H1 (cell line): ENCODE measurements at regions not wholly inside any gene's neighbourhood (a gene's known extent, or its start where the extent isn't known, plus 50 kb on each side); places are given as distances from the start of the nearest gene placed in this dataset.

Experiments used
- RNF2 ChIP-seq: fragments of 200-900, 300-1000 bp; sonication (generic); IDR thresholded peaks from 2 replicates; pipeline ENCODE4 v1.7.1; 2016; ENCODE audit warnings: borderline replicate concordance, low read depth, mild to moderate bottlenecking, antibody characterized with exemption, low read length; ENCODE audit not compliant: poor library complexity, severe bottlenecking; ENCODE audit errors: missing control alignments
- TF ChIP-seq, protein P1 (sequence below): fragments of 300-600 bp; sonication (generic); IDR thresholded peaks from 2 replicates; pipeline ENCODE4 v1.7.1; 2012; ENCODE audit warnings: low read length, moderate library complexity, mild to moderate bottlenecking, inconsistent platforms; ENCODE audit not compliant: insufficient replicate concordance

DNA sequence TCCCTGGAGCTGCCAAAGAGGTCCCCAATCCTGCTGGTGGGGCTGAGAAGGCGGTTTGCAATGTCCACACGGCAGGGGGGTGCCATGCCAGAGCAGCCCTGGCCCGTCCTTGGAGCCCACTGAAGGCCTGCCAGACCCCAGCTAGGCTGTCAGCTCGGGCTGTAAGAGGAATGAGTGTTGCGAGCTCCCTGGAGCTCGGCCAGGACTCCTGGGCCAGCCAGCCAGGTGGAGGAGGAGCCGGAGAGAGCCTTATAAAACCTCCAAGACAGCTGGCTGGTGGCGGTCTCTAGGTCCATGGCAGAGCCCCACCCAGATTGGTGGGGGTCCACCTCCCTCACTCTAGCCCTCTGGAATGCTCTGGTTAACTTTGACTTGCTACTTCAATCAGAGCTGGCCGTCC is 55.1 kb upstream of the CALN1 start (continued):
- TF ChIP-seq, protein P1, sequence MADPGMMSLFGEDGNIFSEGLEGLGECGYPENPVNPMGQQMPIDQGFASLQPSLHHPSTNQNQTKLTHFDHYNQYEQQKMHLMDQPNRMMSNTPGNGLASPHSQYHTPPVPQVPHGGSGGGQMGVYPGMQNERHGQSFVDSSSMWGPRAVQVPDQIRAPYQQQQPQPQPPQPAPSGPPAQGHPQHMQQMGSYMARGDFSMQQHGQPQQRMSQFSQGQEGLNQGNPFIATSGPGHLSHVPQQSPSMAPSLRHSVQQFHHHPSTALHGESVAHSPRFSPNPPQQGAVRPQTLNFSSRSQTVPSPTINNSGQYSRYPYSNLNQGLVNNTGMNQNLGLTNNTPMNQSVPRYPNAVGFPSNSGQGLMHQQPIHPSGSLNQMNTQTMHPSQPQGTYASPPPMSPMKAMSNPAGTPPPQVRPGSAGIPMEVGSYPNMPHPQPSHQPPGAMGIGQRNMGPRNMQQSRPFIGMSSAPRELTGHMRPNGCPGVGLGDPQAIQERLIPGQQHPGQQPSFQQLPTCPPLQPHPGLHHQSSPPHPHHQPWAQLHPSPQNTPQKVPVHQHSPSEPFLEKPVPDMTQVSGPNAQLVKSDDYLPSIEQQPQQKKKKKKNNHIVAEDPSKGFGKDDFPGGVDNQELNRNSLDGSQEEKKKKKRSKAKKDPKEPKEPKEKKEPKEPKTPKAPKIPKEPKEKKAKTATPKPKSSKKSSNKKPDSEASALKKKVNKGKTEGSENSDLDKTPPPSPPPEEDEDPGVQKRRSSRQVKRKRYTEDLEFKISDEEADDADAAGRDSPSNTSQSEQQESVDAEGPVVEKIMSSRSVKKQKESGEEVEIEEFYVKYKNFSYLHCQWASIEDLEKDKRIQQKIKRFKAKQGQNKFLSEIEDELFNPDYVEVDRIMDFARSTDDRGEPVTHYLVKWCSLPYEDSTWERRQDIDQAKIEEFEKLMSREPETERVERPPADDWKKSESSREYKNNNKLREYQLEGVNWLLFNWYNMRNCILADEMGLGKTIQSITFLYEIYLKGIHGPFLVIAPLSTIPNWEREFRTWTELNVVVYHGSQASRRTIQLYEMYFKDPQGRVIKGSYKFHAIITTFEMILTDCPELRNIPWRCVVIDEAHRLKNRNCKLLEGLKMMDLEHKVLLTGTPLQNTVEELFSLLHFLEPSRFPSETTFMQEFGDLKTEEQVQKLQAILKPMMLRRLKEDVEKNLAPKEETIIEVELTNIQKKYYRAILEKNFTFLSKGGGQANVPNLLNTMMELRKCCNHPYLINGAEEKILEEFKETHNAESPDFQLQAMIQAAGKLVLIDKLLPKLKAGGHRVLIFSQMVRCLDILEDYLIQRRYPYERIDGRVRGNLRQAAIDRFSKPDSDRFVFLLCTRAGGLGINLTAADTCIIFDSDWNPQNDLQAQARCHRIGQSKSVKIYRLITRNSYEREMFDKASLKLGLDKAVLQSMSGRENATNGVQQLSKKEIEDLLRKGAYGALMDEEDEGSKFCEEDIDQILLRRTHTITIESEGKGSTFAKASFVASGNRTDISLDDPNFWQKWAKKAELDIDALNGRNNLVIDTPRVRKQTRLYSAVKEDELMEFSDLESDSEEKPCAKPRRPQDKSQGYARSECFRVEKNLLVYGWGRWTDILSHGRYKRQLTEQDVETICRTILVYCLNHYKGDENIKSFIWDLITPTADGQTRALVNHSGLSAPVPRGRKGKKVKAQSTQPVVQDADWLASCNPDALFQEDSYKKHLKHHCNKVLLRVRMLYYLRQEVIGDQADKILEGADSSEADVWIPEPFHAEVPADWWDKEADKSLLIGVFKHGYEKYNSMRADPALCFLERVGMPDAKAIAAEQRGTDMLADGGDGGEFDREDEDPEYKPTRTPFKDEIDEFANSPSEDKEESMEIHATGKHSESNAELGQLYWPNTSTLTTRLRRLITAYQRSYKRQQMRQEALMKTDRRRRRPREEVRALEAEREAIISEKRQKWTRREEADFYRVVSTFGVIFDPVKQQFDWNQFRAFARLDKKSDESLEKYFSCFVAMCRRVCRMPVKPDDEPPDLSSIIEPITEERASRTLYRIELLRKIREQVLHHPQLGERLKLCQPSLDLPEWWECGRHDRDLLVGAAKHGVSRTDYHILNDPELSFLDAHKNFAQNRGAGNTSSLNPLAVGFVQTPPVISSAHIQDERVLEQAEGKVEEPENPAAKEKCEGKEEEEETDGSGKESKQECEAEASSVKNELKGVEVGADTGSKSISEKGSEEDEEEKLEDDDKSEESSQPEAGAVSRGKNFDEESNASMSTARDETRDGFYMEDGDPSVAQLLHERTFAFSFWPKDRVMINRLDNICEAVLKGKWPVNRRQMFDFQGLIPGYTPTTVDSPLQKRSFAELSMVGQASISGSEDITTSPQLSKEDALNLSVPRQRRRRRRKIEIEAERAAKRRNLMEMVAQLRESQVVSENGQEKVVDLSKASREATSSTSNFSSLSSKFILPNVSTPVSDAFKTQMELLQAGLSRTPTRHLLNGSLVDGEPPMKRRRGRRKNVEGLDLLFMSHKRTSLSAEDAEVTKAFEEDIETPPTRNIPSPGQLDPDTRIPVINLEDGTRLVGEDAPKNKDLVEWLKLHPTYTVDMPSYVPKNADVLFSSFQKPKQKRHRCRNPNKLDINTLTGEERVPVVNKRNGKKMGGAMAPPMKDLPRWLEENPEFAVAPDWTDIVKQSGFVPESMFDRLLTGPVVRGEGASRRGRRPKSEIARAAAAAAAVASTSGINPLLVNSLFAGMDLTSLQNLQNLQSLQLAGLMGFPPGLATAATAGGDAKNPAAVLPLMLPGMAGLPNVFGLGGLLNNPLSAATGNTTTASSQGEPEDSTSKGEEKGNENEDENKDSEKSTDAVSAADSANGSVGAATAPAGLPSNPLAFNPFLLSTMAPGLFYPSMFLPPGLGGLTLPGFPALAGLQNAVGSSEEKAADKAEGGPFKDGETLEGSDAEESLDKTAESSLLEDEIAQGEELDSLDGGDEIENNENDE: no peak
- TF ChIP-seq RNF2: no peak
